SK-N-SH treated with all-trans-retinoic acid at 6 μM for 48 hours (cell line): ENCODE measurements at regions not wholly inside any gene's neighbourhood (a gene's known extent, or its start where the extent isn't known, plus 50 kb on each side); places are given as distances from the start of the nearest gene placed in this dataset.

Source experiments
- ATAC-seq: fragments of 200-7000 bp; cut with Tn5 transposase; 3 replicates; pipeline ENCODE4 v1.9.1; 2020; ENCODE audit warnings: mild to moderate bottlenecking, moderate library complexity
- ARNTL ChIP-seq: fragments of 450-650 bp; formaldehyde crosslinking; IDR thresholded peaks from 2 replicates; pipeline ENCODE4 v1.5.0; 2020; ENCODE audit warnings: low read depth, mild to moderate bottlenecking, moderate library complexity, borderline replicate concordance
- BACH2 ChIP-seq: fragments of 250-450 bp; sonication (Bioruptor Pico); IDR thresholded peaks from 2 replicates; pipeline ENCODE4 v1.9.0; 2021; ENCODE audit warnings: mild to moderate bottlenecking, borderline replicate concordance
- CSDC2 ChIP-seq: fragments of 250-450 bp; sonication (Bioruptor Pico); IDR thresholded peaks from 2 replicates; pipeline ENCODE4 v1.5.0; 2020; ENCODE audit warnings: mild to moderate bottlenecking, moderate library complexity
- ESRRG ChIP-seq: fragments of 250-450 bp; sonication (Bioruptor Pico); IDR thresholded peaks from 2 replicates; pipeline ENCODE4 v1.6.1; 2021; ENCODE audit warnings: mild to moderate bottlenecking
- GLIS3 ChIP-seq: fragments of 250-450 bp; sonication (Bioruptor Pico); IDR thresholded peaks from 2 replicates; pipeline ENCODE4 v1.5.0; 2020; ENCODE audit warnings: mild to moderate bottlenecking, moderate library complexity
- ISL1 ChIP-seq: fragments of 250-450 bp; sonication (Bioruptor Pico); IDR thresholded peaks from 2 replicates; pipeline ENCODE4 v2.1.2; 2022; ENCODE audit warnings: mild to moderate bottlenecking, moderate library complexity
- OSR1 ChIP-seq: fragments of 250-450 bp; sonication (Bioruptor Pico); IDR thresholded peaks from 2 replicates; pipeline ENCODE4 v1.8.0; 2022; ENCODE audit warnings: moderate library complexity, mild to moderate bottlenecking, inconsistent platforms
- PPARA ChIP-seq: fragments of 250-450 bp; sonication (Bioruptor Pico); IDR thresholded peaks from 2 replicates; pipeline ENCODE4 v1.5.0; 2020; ENCODE audit warnings: mild to moderate bottlenecking, borderline replicate concordance
- RARB ChIP-seq: fragments of 250-450 bp; sonication (Bioruptor Pico); IDR thresholded peaks from 2 replicates; pipeline ENCODE4 v1.8.0; 2021; ENCODE audit warnings: mild to moderate bottlenecking, moderate library complexity
- SNAI2 ChIP-seq: fragments of 250-450 bp; sonication (Bioruptor Pico); IDR thresholded peaks from 2 replicates; pipeline ENCODE4 v1.5.0; 2020; ENCODE audit warnings: mild to moderate bottlenecking, moderate library complexity
- TCF4 ChIP-seq: fragments of 250-450 bp; sonication (Bioruptor Pico); IDR thresholded peaks from 2 replicates; pipeline ENCODE4 v1.8.0; 2021; ENCODE audit warnings: mild to moderate bottlenecking, moderate library complexity, borderline replicate concordance
- TOX ChIP-seq: fragments of 250-450 bp; sonication (Bioruptor Pico); IDR thresholded peaks from 2 replicates; pipeline ENCODE4 v1.8.0; 2021; ENCODE audit warnings: mild to moderate bottlenecking, moderate library complexity, borderline replicate concordance
- ZFP3 ChIP-seq: fragments of 250-450 bp; sonication (Bioruptor Pico); IDR thresholded peaks from 2 replicates; pipeline ENCODE4 v1.5.0; 2020; ENCODE audit warnings: mild to moderate bottlenecking, moderate library complexity
- ZNF565 ChIP-seq: fragments of 450-650 bp; formaldehyde crosslinking; conservative IDR thresholded peaks from 2 replicates; pipeline ENCODE4 v1.5.0; 2020; ENCODE audit warnings: low read depth, mild to moderate bottlenecking, moderate library complexity
- ZNF70 ChIP-seq: fragments of 450-650 bp; formaldehyde crosslinking; IDR thresholded peaks from 2 replicates; pipeline ENCODE4 v1.5.0; 2020; ENCODE audit warnings: mild to moderate bottlenecking, moderate library complexity
- TF ChIP-seq, protein P1 (sequence below): fragments of 250-450 bp; sonication (Bioruptor Pico); IDR thresholded peaks from 2 replicates; pipeline ENCODE4 v1.5.1; 2020; ENCODE audit warnings: low read depth, mild to moderate bottlenecking, moderate library complexity
- TF ChIP-seq, protein P2 (sequence below): fragments of 250-450 bp; sonication (Bioruptor Pico); IDR thresholded peaks from 2 replicates; pipeline ENCODE4 v1.5.0; 2020; ENCODE audit warnings: mild to moderate bottlenecking, moderate library complexity
- TF ChIP-seq, protein P3 (sequence below): fragments of 250-450 bp; sonication (Bioruptor Pico); IDR thresholded peaks from 2 replicates; pipeline ENCODE4 v1.5.1; 2021; ENCODE audit warnings: mild to moderate bottlenecking, moderate library complexity
- TF ChIP-seq, protein P4 (sequence below): fragments of 250-450 bp; sonication (Bioruptor Pico); IDR thresholded peaks from 2 replicates; pipeline ENCODE4 v1.8.0; 2021; ENCODE audit warnings: low read depth, mild to moderate bottlenecking, moderate library complexity, borderline replicate concordance

DNA sequence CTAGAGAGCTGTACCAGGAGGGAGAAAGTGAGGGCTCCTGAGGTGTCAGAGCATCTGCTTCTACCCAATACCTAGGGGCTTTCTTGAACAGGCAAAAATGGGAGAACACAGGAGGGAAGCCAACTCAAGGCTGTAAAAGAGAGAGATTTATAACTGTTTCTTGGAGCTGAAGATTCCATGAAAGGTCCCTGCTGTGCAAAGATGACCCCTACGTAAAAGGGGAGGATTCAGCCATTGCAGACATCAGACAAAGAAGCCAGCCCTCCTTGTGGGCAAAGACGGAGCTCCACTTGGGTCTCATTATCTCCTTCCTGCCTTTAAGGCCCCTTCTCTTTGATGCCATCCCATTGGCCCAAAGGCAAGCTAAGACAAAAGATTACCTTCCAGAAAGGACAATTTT, 524.1 kb upstream of the CAMK1G start:
- TF ChIP-seq TCF4 (no peak), ZNF70 (CRISPR knock-in tag) (no peak), GLIS3 (CRISPR knock-in tag) (no peak)
- TF ChIP-seq, protein P1, sequence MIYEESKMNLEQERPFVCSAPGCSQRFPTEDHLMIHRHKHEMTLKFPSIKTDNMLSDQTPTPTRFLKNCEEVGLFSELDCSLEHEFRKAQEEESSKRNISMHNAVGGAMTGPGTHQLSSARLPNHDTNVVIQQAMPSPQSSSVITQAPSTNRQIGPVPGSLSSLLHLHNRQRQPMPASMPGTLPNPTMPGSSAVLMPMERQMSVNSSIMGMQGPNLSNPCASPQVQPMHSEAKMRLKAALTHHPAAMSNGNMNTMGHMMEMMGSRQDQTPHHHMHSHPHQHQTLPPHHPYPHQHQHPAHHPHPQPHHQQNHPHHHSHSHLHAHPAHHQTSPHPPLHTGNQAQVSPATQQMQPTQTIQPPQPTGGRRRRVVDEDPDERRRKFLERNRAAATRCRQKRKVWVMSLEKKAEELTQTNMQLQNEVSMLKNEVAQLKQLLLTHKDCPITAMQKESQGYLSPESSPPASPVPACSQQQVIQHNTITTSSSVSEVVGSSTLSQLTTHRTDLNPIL (CRISPR knock-in tag) = no peak
- TF ChIP-seq, protein P2, sequence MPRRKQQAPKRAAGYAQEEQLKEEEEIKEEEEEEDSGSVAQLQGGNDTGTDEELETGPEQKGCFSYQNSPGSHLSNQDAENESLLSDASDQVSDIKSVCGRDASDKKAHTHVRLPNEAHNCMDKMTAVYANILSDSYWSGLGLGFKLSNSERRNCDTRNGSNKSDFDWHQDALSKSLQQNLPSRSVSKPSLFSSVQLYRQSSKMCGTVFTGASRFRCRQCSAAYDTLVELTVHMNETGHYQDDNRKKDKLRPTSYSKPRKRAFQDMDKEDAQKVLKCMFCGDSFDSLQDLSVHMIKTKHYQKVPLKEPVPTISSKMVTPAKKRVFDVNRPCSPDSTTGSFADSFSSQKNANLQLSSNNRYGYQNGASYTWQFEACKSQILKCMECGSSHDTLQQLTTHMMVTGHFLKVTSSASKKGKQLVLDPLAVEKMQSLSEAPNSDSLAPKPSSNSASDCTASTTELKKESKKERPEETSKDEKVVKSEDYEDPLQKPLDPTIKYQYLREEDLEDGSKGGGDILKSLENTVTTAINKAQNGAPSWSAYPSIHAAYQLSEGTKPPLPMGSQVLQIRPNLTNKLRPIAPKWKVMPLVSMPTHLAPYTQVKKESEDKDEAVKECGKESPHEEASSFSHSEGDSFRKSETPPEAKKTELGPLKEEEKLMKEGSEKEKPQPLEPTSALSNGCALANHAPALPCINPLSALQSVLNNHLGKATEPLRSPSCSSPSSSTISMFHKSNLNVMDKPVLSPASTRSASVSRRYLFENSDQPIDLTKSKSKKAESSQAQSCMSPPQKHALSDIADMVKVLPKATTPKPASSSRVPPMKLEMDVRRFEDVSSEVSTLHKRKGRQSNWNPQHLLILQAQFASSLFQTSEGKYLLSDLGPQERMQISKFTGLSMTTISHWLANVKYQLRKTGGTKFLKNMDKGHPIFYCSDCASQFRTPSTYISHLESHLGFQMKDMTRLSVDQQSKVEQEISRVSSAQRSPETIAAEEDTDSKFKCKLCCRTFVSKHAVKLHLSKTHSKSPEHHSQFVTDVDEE = no peak
- no peak for ATAC-seq

DNA sequence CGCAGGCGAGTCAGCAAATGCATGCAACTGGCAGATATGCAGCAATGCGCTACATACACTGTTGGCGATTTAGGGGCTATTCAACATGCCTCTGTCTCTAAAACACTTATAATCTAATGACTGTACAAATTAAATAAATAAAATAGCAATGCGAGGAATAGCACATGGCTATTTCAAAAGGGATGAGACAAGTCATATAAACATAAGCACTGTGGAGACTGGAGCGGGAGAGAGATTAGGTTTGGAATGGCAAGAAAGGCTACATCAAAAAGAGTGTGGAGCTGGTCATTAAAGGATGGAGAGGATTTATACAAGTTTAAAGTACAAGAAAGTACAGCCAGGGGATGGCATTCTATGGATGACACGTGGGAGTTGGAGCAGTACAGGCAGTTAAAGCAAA, 523.5 kb upstream of the CAMK1G start:
- no peak for ATAC-seq
- TF ChIP-seq, protein P3, sequence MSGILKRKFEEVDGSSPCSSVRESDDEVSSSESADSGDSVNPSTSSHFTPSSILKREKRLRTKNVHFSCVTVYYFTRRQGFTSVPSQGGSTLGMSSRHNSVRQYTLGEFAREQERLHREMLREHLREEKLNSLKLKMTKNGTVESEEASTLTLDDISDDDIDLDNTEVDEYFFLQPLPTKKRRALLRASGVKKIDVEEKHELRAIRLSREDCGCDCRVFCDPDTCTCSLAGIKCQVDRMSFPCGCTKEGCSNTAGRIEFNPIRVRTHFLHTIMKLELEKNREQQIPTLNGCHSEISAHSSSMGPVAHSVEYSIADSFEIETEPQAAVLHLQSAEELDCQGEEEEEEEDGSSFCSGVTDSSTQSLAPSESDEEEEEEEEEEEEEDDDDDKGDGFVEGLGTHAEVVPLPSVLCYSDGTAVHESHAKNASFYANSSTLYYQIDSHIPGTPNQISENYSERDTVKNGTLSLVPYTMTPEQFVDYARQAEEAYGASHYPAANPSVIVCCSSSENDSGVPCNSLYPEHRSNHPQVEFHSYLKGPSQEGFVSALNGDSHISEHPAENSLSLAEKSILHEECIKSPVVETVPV (CRISPR knock-in tag) = no peak
- TF ChIP-seq ARNTL (CRISPR knock-in tag) (no peak), TCF4 (no peak), ISL1 (CRISPR knock-in tag) (no peak), BACH2 (CRISPR knock-in tag) (no peak), GLIS3 (CRISPR knock-in tag) (no peak)
- TF ChIP-seq, protein P4, sequence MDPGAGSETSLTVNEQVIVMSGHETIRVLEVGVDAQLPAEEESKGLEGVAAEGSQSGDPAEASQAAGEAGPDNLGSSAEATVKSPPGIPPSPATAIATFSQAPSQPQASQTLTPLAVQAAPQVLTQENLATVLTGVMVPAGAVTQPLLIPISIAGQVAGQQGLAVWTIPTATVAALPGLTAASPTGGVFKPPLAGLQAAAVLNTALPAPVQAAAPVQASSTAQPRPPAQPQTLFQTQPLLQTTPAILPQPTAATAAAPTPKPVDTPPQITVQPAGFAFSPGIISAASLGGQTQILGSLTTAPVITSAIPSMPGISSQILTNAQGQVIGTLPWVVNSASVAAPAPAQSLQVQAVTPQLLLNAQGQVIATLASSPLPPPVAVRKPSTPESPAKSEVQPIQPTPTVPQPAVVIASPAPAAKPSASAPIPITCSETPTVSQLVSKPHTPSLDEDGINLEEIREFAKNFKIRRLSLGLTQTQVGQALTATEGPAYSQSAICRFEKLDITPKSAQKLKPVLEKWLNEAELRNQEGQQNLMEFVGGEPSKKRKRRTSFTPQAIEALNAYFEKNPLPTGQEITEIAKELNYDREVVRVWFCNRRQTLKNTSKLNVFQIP (CRISPR knock-in tag) = no peak

DNA sequence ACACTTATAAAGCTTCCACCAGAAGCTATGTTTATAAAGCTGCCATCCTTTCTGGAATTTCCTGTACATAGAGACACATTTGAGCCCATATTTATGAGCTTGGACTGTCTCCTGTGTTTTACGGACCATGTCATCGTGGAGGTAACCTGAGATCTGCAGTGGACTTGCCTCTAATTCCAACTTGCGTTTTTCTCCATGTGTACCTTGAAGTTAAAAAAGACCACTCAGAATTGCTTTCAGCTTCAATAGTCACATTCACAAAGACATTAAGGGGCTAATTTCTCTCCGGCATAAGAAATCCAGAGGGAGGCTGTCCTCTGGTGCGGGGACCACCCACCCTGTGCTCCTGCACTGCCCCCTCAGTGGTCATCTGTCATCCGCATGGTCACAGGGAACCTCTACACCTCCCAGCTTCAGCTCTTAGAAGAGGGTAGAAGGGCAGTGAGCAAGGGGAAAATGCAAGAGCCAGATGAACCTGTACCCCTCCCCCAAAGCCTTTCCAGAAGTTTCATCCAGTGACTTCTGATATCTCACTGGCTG, 521.4 kb upstream of the CAMK1G start:
- no peak for ATAC-seq
- no peak for TF ChIP-seq OSR1 (CRISPR knock-in tag)
- no peak for TF ChIP-seq TOX (CRISPR knock-in tag)
- no peak for TF ChIP-seq GLIS3 (CRISPR knock-in tag)

DNA sequence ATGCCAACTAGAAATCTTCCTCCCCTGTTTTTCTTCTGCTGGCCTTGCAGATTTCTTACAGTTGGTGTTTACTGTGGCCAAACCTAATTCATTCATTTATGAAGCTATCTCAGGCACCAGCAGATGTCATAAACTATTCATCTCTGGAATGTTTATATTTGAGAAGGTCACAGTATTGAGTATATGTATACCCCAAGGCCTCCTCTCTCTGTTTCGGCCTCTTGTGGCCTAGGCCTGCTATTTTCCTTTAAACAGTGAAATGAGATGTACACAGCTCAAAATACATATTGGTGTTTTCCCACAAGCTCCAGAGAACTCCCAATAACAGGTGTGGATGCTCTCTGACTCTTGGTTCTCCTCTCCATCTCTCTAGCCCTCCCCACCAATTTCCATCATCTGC, 520.7 kb upstream of the CAMK1G start:
- ATAC-seq = no peak
- TF ChIP-seq ZNF565 (CRISPR knock-in tag) (no peak), GLIS3 (CRISPR knock-in tag) (no peak), PPARA (CRISPR knock-in tag) (no peak), SNAI2 (CRISPR knock-in tag) (no peak), ZFP3 (no peak), TOX (CRISPR knock-in tag) (no peak), CSDC2 (CRISPR knock-in tag) (no peak), ARNTL (CRISPR knock-in tag) (no peak), OSR1 (CRISPR knock-in tag) (no peak), RARB (CRISPR knock-in tag) (no peak), ESRRG (CRISPR knock-in tag) (no peak)
- TF ChIP-seq, protein P4 (CRISPR knock-in tag) = no peak
